ENCODE measurements at regions not wholly inside any gene's neighbourhood (a gene's known extent, or its start where the extent isn't known, plus 50 kb on each side); places are given as distances from the start of the nearest gene placed in this dataset.

GRCh38 chr2:157075924-157076323 is 181.6 kb upstream of the GALNT5 start:
- Histone ChIP-seq H3K4me2 (ENCODE audit: unreplicated experiment) (no peak overlapping the region), H2AFZ (no peak overlapping the region)
- WGBS, 2 experiments (ENCODE audit: low coverage in 1 of 2, low lambda C conversion rate in 2 of 2, missing lambda C conversion rate in 2 of 2): 70 to 83% methylated on average over 2 of the region's 2 CpGs

GRCh38 chr2:157076526-157077161 is 180.9 kb upstream of the GALNT5 start:
- H3K9me3 ChIP-seq (ENCODE audit: low read depth): no peaks in the 10 kb centered on the region
- no peak overlapping the region for H2AFZ ChIP-seq
- no peak overlapping the region for H3K4me2 ChIP-seq (ENCODE audit: unreplicated experiment)
- no peak overlapping the region for H3K9ac ChIP-seq
- H3K27ac ChIP-seq: no peak overlapping the region
- H3K4me1 ChIP-seq (ENCODE audit: insufficient read depth): no peaks in the 10 kb centered on the region
- in situ Hi-C loops (cut with MboI): no loop called here
- no peaks in the 10 kb centered on the region for H3K36me3 ChIP-seq (ENCODE audit: low read depth)
- no peaks in the 10 kb centered on the region for H3K9me2 ChIP-seq (ENCODE audit: insufficient read depth)
- H4K20me1 ChIP-seq (ENCODE audit: insufficient read depth): no peaks in the 10 kb centered on the region
- TF ChIP-seq EZH2phosphoT487 (IDR thresholded peaks at IDR 0.05; ENCODE audit: insufficient read depth, low read depth): no peak
- TF ChIP-seq EZH2 (IDR thresholded peaks at IDR 0.05; ENCODE audit: insufficient read depth, poor library complexity, severe bottlenecking): no peak
- H3K27me3 ChIP-seq (replicated peaks; ENCODE audit: insufficient read depth): no peaks in the 10 kb centered on the region
- WGBS, 2 experiments (ENCODE audit: low coverage in 1 of 2, low lambda C conversion rate in 2 of 2, missing lambda C conversion rate in 2 of 2): 49 to 54% methylated on average over 3 of the region's 3 CpGs
- DNase-seq: no peak
- no peaks in the 10 kb centered on the region for H3F3A ChIP-seq (ENCODE audit: insufficient read depth)
- H3K4me3 ChIP-seq: no peak overlapping the region
- H3K79me2 ChIP-seq (ENCODE audit: insufficient read depth): no peaks in the 10 kb centered on the region

More at GRCh38 chr2:157075924-157076323, 181.6 kb upstream of the GALNT5 start:
- Histone ChIP-seq H3F3A (ENCODE audit: insufficient read depth) (no peaks in the 10 kb centered on the region), H3K4me1 (ENCODE audit: insufficient read depth) (no peaks in the 10 kb centered on the region), H3K79me2 (ENCODE audit: insufficient read depth) (no peaks in the 10 kb centered on the region), H3K4me3 (no peak overlapping the region), H3K9me3 (ENCODE audit: low read depth) (no peaks in the 10 kb centered on the region), H3K9ac (no peak overlapping the region), H3K9me2 (ENCODE audit: insufficient read depth) (no peaks in the 10 kb centered on the region), H3K27ac (no peak overlapping the region), H4K20me1 (ENCODE audit: insufficient read depth) (no peaks in the 10 kb centered on the region), H3K27me3 (replicated peaks; ENCODE audit: insufficient read depth) (no peaks in the 10 kb centered on the region), H3K36me3 (ENCODE audit: low read depth) (no peaks in the 10 kb centered on the region)
- no peak for DNase-seq
- no peak for TF ChIP-seq EZH2phosphoT487 (IDR thresholded peaks at IDR 0.05; ENCODE audit: insufficient read depth, low read depth)
- TF ChIP-seq EZH2 (IDR thresholded peaks at IDR 0.05; ENCODE audit: insufficient read depth, poor library complexity, severe bottlenecking): no peak
- in situ Hi-C loops (cut with MboI): no loop called here

DNA sequence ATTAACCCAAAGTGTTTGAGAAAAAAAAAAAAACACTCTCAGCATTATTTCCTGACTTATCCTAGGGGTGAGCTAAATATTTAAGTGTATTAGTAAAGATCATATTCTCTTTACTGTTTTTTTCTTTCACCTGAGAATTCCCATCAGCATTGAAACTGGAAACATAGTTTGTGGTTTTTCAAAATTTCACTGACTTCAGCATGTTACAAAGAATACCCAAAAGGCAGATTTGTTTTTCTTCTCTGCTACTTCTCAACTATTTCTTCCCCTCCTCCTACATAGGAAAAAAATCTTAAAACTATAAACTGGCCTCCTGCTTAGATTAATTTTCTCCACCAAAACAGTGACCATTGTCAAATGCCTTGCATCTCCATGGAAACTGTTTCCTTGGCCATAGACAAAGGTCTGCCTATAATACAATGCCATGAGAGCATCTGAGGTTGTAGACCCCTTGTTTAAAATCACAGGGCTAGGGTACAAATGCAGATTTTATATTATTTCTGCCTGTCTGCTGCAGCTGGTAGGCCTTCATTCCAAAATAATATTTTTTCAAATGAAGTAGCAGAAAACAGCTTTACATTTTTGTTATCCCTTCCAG is 179.7 kb upstream of the GALNT5 start:
- no peaks in the 10 kb centered on the region for H3F3A ChIP-seq (ENCODE audit: insufficient read depth)
- in situ Hi-C loops (cut with MboI): no loop called here
- H2AFZ ChIP-seq: no peak overlapping the region
- H3K9ac ChIP-seq: no peak overlapping the region
- H3K36me3 ChIP-seq (ENCODE audit: low read depth): no peaks in the 10 kb centered on the region
- H3K9me2 ChIP-seq (ENCODE audit: insufficient read depth): no peaks in the 10 kb centered on the region
- no peaks in the 10 kb centered on the region for H3K27me3 ChIP-seq (replicated peaks; ENCODE audit: insufficient read depth)
- no peak for DNase-seq
- no peak overlapping the region for H3K4me2 ChIP-seq (ENCODE audit: unreplicated experiment)
- no peaks in the 10 kb centered on the region for H3K9me3 ChIP-seq (ENCODE audit: low read depth)
- TF ChIP-seq EZH2phosphoT487 (IDR thresholded peaks at IDR 0.05; ENCODE audit: insufficient read depth, low read depth): no peak
- TF ChIP-seq EZH2 (IDR thresholded peaks at IDR 0.05; ENCODE audit: insufficient read depth, poor library complexity, severe bottlenecking): no peak
- no peak overlapping the region for H3K4me3 ChIP-seq
- no peaks in the 10 kb centered on the region for H4K20me1 ChIP-seq (ENCODE audit: insufficient read depth)
- H3K4me1 ChIP-seq (ENCODE audit: insufficient read depth): no peaks in the 10 kb centered on the region
- no peak overlapping the region for H3K27ac ChIP-seq
- no peaks in the 10 kb centered on the region for H3K79me2 ChIP-seq (ENCODE audit: insufficient read depth)

- in situ Hi-C loops (cut with MboI): no loop called here
- 0 out of 2 replicates have a peak, but pooled peaks cover 2% of the 10 kb centered on the region for H3F3A ChIP-seq (ENCODE audit: insufficient read depth)
- no peak overlapping the region for H3K4me3 ChIP-seq
- no peak overlapping the region for H2AFZ ChIP-seq
- no peaks in the 10 kb centered on the region for H3K9me2 ChIP-seq (ENCODE audit: insufficient read depth)
- no peaks in the 10 kb centered on the region for H3K9me3 ChIP-seq (ENCODE audit: low read depth)
- no peak overlapping the region for H3K9ac ChIP-seq
- H3K4me2 ChIP-seq (ENCODE audit: unreplicated experiment): no peak overlapping the region
- H3K27ac ChIP-seq: no peak overlapping the region
- no peaks in the 10 kb centered on the region for H3K79me2 ChIP-seq (ENCODE audit: insufficient read depth)
- no peak for TF ChIP-seq EZH2 (IDR thresholded peaks at IDR 0.05; ENCODE audit: insufficient read depth, poor library complexity, severe bottlenecking)
- TF ChIP-seq EZH2phosphoT487 (IDR thresholded peaks at IDR 0.05; ENCODE audit: insufficient read depth, low read depth): no peak
- H4K20me1 ChIP-seq (ENCODE audit: insufficient read depth): no peaks in the 10 kb centered on the region
- no peaks in the 10 kb centered on the region for H3K36me3 ChIP-seq (ENCODE audit: low read depth)
- peaks cover 13% of the 10 kb centered on the region for H3K4me1 ChIP-seq (ENCODE audit: insufficient read depth)
- no peak for DNase-seq
- H3K27me3 ChIP-seq (replicated peaks; ENCODE audit: insufficient read depth): no peaks in the 10 kb centered on the region
Measured at GRCh38 chr2:157082950-157083349, 174.6 kb upstream of the GALNT5 start.
